ENCODE measurements at regions not wholly inside any gene's neighbourhood (a gene's known extent, or its start where the extent isn't known, plus 50 kb on each side); places are given as distances from the start of the nearest gene placed in this dataset.
A peak's percentile ranks its signal among the peaks of the same experiment; 100 is the strongest.

GRCh38 chr2:120906914-120907313 is 171.2 kb downstream of the GLI2 start:
- ATAC-seq (no peak), DNase-seq (ENCODE audit: low read depth, low spot score) (no peak)
- Histone ChIP-seq H3K4me1 (ENCODE audit: control insufficient read depth in 1 of 2, insufficient read depth in 2 of 2, low read length in 2 of 2) (peaks cover 14 to 16% of the 10 kb centered on the region in 2 experiments), H2AFZ (ENCODE audit: low read depth, low read length, poor library complexity, severe bottlenecking) (no peak overlapping the region), H3K27me3 (ENCODE audit: insufficient read depth, low read length) (no peaks in the 10 kb centered on the region), H3K27ac (ENCODE audit: low read depth, low read length) (no peak overlapping the region), H3K4me3 (replicated peaks in 1 of 2; ENCODE audit: low read depth in 1 of 2, low read length in 2 of 2) (no peak overlapping the region), H3K9ac (ENCODE audit: low read length) (no peak overlapping the region), H3K9me3 (ENCODE audit: control insufficient read depth in 1 of 2, insufficient read depth in 1 of 2, low read depth in 1 of 2, low read length in 2 of 2) (no peaks in the 10 kb centered on the region), H4K20me1 (ENCODE audit: insufficient read depth) (no peaks in the 10 kb centered on the region), H3K4me2 (ENCODE audit: low read length) (no peak overlapping the region), H3K79me2 (ENCODE audit: insufficient read depth, low read length) (no peaks in the 10 kb centered on the region), H3K9me2 (ENCODE audit: insufficient read depth) (no peaks in the 10 kb centered on the region), H3K36me3 (ENCODE audit: control insufficient read depth in 1 of 2, insufficient read depth in 2 of 2, low read length in 2 of 2) (no peaks in the 10 kb centered on the region)
- ChIA-PET CTCF (no interaction called here), POLR2A (no interaction called here), RAD21 (ENCODE audit: low non-redundant PET in 1 of 2, low total read pairs in 2 of 2, uncharacterized antibody in 2 of 2, unreplicated experiment in 2 of 2) (no interaction called here)
- BruUV-seq (replicated peaks), result no TSS peak
- intact Hi-C loops (cut with micrococcal nuclease), result no loop called here
- TF ChIP-seq EZH2phosphoT487 (IDR thresholded peaks at IDR 0.05; ENCODE audit: borderline replicate concordance) (no peak), RAD21 (IDR thresholded peaks at IDR 0.05; ENCODE audit: low read depth) (no peak)

- TF ChIP-seq, protein P1, sequence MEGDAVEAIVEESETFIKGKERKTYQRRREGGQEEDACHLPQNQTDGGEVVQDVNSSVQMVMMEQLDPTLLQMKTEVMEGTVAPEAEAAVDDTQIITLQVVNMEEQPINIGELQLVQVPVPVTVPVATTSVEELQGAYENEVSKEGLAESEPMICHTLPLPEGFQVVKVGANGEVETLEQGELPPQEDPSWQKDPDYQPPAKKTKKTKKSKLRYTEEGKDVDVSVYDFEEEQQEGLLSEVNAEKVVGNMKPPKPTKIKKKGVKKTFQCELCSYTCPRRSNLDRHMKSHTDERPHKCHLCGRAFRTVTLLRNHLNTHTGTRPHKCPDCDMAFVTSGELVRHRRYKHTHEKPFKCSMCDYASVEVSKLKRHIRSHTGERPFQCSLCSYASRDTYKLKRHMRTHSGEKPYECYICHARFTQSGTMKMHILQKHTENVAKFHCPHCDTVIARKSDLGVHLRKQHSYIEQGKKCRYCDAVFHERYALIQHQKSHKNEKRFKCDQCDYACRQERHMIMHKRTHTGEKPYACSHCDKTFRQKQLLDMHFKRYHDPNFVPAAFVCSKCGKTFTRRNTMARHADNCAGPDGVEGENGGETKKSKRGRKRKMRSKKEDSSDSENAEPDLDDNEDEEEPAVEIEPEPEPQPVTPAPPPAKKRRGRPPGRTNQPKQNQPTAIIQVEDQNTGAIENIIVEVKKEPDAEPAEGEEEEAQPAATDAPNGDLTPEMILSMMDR (IDR thresholded peaks at IDR 0.05 in 2 of 3, conservative IDR thresholded peaks at IDR 0.05 in 1 of 3; ENCODE audit: borderline replicate concordance in 1 of 3, insufficient read depth in 1 of 3, low read depth in 2 of 3, low read length in 2 of 3), result peak; percentile 38 to 47 (median 40); a peak in 4 of 6 replicates
- TF ChIP-seq TCF7L2 (IDR thresholded peaks at IDR 0.05; ENCODE audit: borderline replicate concordance, extremely low read depth, insufficient read depth, insufficient read length) (no peak), RAD21 (IDR thresholded peaks at IDR 0.05; ENCODE audit: low read depth) (peak; percentile 48), SP1 (IDR thresholded peaks at IDR 0.05; ENCODE audit: low read depth) (no peak), ZFX (IDR thresholded peaks at IDR 0.05) (no peak), FOSL1 (IDR thresholded peaks at IDR 0.05; ENCODE audit: low read depth) (no peak), CEBPB (IDR thresholded peaks at IDR 0.05; ENCODE audit: low read depth) (no peak), EZH2 (IDR thresholded peaks at IDR 0.05) (no peak)
- DNase-seq (ENCODE audit: low read depth, low spot score), result no peak
- no peaks in the 10 kb centered on the region for H3K9me2 ChIP-seq (ENCODE audit: insufficient read depth)
- ChIA-PET CTCF (no interaction called here), RAD21 (ENCODE audit: low non-redundant PET in 1 of 2, low total read pairs in 2 of 2, uncharacterized antibody in 2 of 2, unreplicated experiment in 2 of 2) (no interaction called here), POLR2A (no interaction called here)
- no peaks in the 10 kb centered on the region for H3K9me3 ChIP-seq (ENCODE audit: control insufficient read depth in 1 of 2, insufficient read depth in 1 of 2, low read depth in 1 of 2, low read length in 2 of 2)
- H3K4me1 ChIP-seq (ENCODE audit: control insufficient read depth in 1 of 2, insufficient read depth in 2 of 2, low read length in 2 of 2), result peaks cover 22 to 25% of the 10 kb centered on the region in 2 experiments
- H3K4me3 ChIP-seq (replicated peaks in 1 of 2; ENCODE audit: low read depth in 1 of 2, low read length in 2 of 2), result no peak overlapping the region
- no peak overlapping the region for H2AFZ ChIP-seq (ENCODE audit: low read depth, low read length, poor library complexity, severe bottlenecking)
- H3K36me3 ChIP-seq (ENCODE audit: control insufficient read depth in 1 of 2, insufficient read depth in 2 of 2, low read length in 2 of 2), result no peaks in the 10 kb centered on the region
- BruUV-seq (replicated peaks), result no TSS peak
- no peak overlapping the region for H3K27ac ChIP-seq (ENCODE audit: low read depth, low read length)
- H4K20me1 ChIP-seq (ENCODE audit: insufficient read depth), result no peaks in the 10 kb centered on the region
- no peaks in the 10 kb centered on the region for H3K79me2 ChIP-seq (ENCODE audit: insufficient read depth, low read length)
- H3K27me3 ChIP-seq (ENCODE audit: insufficient read depth, low read length), result no peaks in the 10 kb centered on the region
- H3K4me2 ChIP-seq (ENCODE audit: low read length), result no peak overlapping the region
- no peak overlapping the region for H3K9ac ChIP-seq (ENCODE audit: low read length)
- intact Hi-C loops (cut with micrococcal nuclease), result no loop called here
- ATAC-seq, result peak; percentile 23; the same call in 1 of the 2 replicates
These were observed 172.2 kb downstream of the GLI2 start for GRCh38 chr2:120907822-120908221.
